NCI-H2196 (cell line): ENCODE measurements at regions not wholly inside any gene's neighbourhood (a gene's known extent, or its start where the extent isn't known, plus 50 kb on each side); places are given as distances from the start of the nearest gene placed in this dataset.

Source experiments
- DNase-seq: peaks from one replicate; lab custom pipeline; 2025; ENCODE audit not compliant: unreplicated experiment; lab: John Stamatoyannopoulos, UW

GRCh38 chr5:4215143-4215542 is 619.5 kb downstream of the IRX1 start:
- no peak for DNase-seq

GRCh38 chr5:4216142-4216541 is 620.5 kb downstream of the IRX1 start:
- DNase-seq = no peak

- DNase-seq = no peak
Measured at GRCh38 chr5:4220016-4220415, 624.4 kb downstream of the IRX1 start.

- DNase-seq = no peak
Measured at GRCh38 chr5:4221048-4221447, 625.4 kb downstream of the IRX1 start.

- DNase-seq = no peak
Measured at GRCh38 chr5:4222147-4222546, 626.5 kb downstream of the IRX1 start.

- no peak for DNase-seq
Measured at GRCh38 chr5:4222821-4223220, 627.2 kb downstream of the IRX1 start.

- DNase-seq = no peak
Measured at GRCh38 chr5:4225741-4226140, 630.1 kb downstream of the IRX1 start.

- DNase-seq = no peak
Measured at GRCh38 chr5:4226565-4226964, 630.9 kb downstream of the IRX1 start.

- no peak for DNase-seq
Measured at GRCh38 chr5:4228708-4229107, 633.1 kb downstream of the IRX1 start.

- DNase-seq = no peak
Measured at GRCh38 chr5:4229414-4230292, 634.0 kb downstream of the IRX1 start.

GRCh38 chr5:4230471-4230785 is 634.8 kb downstream of the IRX1 start:
- no peak for DNase-seq

- DNase-seq = no peak
Measured at GRCh38 chr5:4230786-4231641, 635.4 kb downstream of the IRX1 start.

- no peak for DNase-seq
Measured at GRCh38 chr5:4232084-4232483, 636.5 kb downstream of the IRX1 start.

GRCh38 chr5:4233671-4234070 is 638.0 kb downstream of the IRX1 start:
- DNase-seq = no peak

- DNase-seq = no peak
Measured at GRCh38 chr5:4243479-4244264, 648.0 kb downstream of the IRX1 start.

- DNase-seq = no peak
Measured at GRCh38 chr5:4244306-4244705, 648.7 kb downstream of the IRX1 start.

- no peak for DNase-seq
Measured at GRCh38 chr5:4245076-4245475, 649.4 kb downstream of the IRX1 start.

GRCh38 chr5:4245511-4245910 is 649.9 kb downstream of the IRX1 start:
- no peak for DNase-seq

GRCh38 chr5:4246447-4246846 is 650.8 kb downstream of the IRX1 start:
- no peak for DNase-seq

GRCh38 chr5:4250254-4250653 is 654.6 kb downstream of the IRX1 start:
- DNase-seq = no peak

- DNase-seq = no peak
Measured at GRCh38 chr5:4252385-4252784, 656.8 kb downstream of the IRX1 start.
